ENCODE measurements at regions not wholly inside any gene's neighbourhood (a gene's known extent, or its start where the extent isn't known, plus 50 kb on each side); places are given as distances from the start of the nearest gene placed in this dataset.
A peak's percentile ranks its signal among the peaks of the same experiment; 100 is the strongest.

DNA sequence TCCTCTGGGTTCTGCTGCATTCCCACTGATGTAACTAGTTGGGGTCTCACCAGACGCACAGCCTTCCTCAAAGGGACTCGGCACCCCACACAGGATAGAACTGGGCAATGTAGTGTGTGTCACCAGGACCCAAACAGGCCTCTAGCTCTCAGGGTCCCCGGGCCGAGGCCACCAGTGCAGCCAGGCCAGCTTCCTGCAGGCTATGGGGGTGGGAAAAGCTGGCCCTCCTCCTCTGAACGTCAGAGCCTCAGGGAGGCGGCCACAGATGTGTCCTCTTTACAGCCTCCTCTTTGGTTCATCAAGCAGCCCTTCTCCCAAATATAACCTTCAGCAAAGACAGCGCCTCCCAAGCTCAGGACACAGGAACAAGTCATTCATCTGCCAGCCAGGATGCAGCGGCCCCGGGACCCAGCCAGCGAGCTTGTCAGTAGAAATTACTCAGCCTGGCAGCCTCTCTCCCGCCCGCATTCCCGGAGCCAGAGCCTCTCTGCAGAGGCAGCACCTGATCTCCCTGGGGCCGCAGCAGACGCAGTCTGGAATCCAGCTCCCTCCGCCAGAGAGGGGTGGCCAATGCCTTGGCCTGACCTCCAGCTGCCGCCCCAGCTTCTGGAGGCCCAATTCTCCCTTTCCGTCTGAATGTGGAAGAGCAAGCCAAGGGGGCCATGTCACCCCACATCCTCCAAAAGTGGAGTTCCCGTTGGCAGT lies 288.5 kb downstream of the FBXW7 start:
- DNase-seq (no peak), ATAC-seq (replicated peaks in 1 of 2) (no peak)
- no peak overlapping the region for H3K27ac Mint-ChIP-seq
- no peaks in the 10 kb centered on the region for H3K36me3 Mint-ChIP-seq (ENCODE audit: insufficient read depth in 2 of 2)
- H3K4me3 Mint-ChIP-seq, result no peak overlapping the region
- no peaks in the 10 kb centered on the region for H3K9me3 Mint-ChIP-seq
- H3K4me1 Mint-ChIP-seq (ENCODE audit: low read depth), result peaks cover 26% of the 10 kb centered on the region
- no peaks in the 10 kb centered on the region for H3K27me3 Mint-ChIP-seq (ENCODE audit: low read depth)

DNA sequence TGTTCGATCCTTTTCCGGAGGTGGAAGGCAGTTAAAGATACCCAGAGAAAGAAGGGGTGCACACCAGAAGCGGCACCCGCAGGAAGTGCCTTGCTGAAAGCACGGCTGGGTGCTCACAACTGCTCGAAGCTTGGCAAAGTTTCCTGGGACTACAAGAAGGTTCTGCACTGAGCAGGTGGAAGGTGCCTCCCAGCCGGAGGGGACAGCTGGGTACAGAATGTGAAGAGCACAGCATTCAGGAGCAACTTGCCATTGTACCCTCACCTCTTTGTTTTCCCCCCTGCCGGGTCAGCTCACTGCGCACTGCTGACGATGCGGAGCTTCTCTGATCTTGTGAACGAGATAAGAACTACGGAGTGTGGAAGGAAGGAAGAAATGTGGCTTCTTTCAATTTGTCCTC lies 289.2 kb downstream of the FBXW7 start:
- H3K4me3 Mint-ChIP-seq, result peak overlapping the region; percentile 42 to 48
- ATAC-seq (replicated peaks in 1 of 2), result peak in 1 of 2 donors; percentile 50

DNA sequence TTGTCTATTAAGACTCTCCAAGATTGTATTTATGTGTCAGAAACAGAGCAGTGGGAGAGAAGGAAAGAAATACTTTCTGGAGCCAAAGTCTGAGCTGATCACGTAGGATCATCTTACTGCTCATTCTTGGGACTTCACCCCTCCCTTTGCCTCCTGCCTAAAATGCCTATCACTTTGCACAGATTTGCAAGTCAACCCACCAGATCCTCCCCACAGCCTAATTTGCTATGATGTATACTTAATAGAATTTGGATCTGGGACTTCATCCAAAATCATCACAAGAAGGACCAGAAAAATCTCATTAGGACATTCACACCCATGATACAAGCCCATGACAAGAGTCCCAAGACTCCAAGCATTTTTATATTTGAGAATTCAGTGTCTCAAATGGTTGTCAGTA lies 290.2 kb downstream of the FBXW7 start:
- no peaks in the 10 kb centered on the region for H3K36me3 Mint-ChIP-seq (ENCODE audit: insufficient read depth in 2 of 2)
- H3K27ac Mint-ChIP-seq, result no peak overlapping the region
- peaks cover 26% of the 10 kb centered on the region for H3K4me1 Mint-ChIP-seq (ENCODE audit: low read depth)
- H3K4me3 Mint-ChIP-seq, result no peak overlapping the region
- no peaks in the 10 kb centered on the region for H3K9me3 Mint-ChIP-seq
- no peaks in the 10 kb centered on the region for H3K27me3 Mint-ChIP-seq (ENCODE audit: low read depth)
- ATAC-seq (replicated peaks in 1 of 2) (no peak), DNase-seq (no peak)

More for the DNA sequence above, 289.2 kb downstream of the FBXW7 start:
- no peak for DNase-seq
- Mint-ChIP-seq H3K27ac (no peak overlapping the region), H3K4me1 (ENCODE audit: low read depth) (peaks cover 26% of the 10 kb centered on the region), H3K36me3 (ENCODE audit: insufficient read depth in 2 of 2) (no peaks in the 10 kb centered on the region), H3K27me3 (ENCODE audit: low read depth) (no peaks in the 10 kb centered on the region), H3K9me3 (no peaks in the 10 kb centered on the region)

DNA sequence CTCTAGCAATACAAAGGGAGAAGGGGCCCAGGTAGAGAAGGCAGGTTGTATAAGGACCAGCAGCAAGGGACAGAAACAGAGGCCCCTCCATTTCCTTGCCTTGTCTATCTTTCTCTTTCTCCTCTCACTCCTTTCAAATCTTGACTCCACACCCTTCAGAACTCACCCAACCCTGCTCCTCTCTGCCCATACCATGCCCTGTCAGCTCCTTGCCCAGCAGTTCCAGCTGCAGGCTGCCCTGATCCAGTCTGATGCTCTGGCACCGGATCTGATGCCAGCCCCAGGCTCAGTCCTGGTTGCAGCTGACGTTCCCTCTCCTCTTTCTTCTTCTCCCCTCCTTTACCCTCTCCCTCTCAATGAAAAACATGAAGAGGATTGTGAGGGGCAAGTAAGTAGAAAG lies 291.2 kb downstream of the FBXW7 start:
- H3K27me3 Mint-ChIP-seq (ENCODE audit: low read depth), result no peaks in the 10 kb centered on the region
- ATAC-seq (replicated peaks in 1 of 2) (no peak), DNase-seq (no peak)
- peaks cover 26% of the 10 kb centered on the region for H3K4me1 Mint-ChIP-seq (ENCODE audit: low read depth)
- H3K27ac Mint-ChIP-seq, result no peak overlapping the region
- no peaks in the 10 kb centered on the region for H3K36me3 Mint-ChIP-seq (ENCODE audit: insufficient read depth in 2 of 2)
- H3K9me3 Mint-ChIP-seq, result no peaks in the 10 kb centered on the region
- no peak overlapping the region for H3K4me3 Mint-ChIP-seq

DNA sequence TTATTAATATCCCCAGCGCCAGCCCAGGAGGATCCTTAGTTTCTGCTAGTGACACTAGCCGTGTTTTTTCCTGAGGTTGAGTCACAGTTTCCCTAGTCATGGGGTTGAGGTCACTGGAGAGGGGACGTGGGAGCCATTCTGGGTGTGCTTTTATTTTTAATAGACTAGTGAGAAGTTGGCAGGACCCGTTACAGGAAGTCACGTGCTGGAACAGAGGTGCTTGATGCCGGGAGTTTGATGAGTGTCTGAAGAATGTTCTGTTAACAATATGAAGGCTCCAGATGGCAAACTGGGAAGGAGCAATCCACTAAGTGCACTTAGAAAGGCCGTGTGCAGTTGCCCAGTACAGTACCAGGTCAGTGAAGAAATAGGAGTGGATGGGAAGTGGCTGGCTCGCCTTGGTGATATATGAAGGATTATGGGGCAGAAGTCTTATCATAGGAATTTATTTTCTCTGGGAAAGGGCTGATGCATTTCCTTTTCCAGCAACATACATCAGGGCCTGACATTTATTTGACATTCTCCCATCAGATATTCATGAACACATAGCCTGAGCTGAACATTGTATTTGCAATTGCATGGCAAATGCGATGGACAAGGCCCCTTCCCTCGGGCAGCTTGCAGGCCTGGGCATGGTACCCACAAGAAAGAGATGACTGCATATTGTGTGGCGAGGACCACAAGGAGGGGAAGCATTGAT lies 291.8 kb downstream of the FBXW7 start:
- DNase-seq (no peak), ATAC-seq (replicated peaks in 1 of 2) (no peak)
- no peaks in the 10 kb centered on the region for H3K27me3 Mint-ChIP-seq (ENCODE audit: low read depth)
- no peaks in the 10 kb centered on the region for H3K36me3 Mint-ChIP-seq (ENCODE audit: insufficient read depth in 2 of 2)
- H3K27ac Mint-ChIP-seq, result no peak overlapping the region
- H3K4me1 Mint-ChIP-seq (ENCODE audit: low read depth), result peaks cover 26% of the 10 kb centered on the region
- no peak overlapping the region for H3K4me3 Mint-ChIP-seq
- peaks cover under 1 to 2% of the 10 kb centered on the region in 2 donors for H3K9me3 Mint-ChIP-seq

DNA sequence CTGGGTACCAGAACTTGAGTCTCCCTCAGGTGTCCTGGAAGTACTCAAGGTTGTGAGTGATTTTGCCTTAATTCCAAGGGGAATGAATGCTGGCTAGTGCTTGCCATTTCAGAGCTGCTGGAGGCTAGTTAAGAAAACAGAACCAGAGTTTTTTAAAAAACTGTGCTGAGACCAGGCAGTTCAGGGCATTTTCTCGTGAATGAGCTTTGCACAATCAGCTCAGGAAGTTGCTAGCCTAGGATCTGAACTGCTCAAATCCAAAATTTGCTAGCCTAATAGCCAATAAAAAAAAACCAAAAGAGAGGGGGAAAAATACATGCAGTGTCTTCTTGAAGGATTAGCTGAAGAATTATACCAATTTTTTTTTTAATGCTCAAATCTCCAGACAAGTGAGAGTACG lies 292.7 kb downstream of the FBXW7 start:
- peaks cover 1 to 2% of the 10 kb centered on the region in 2 donors for H3K9me3 Mint-ChIP-seq
- H3K27ac Mint-ChIP-seq, result no peak overlapping the region
- ATAC-seq (replicated peaks in 1 of 2), result no peak
- peaks cover 26% of the 10 kb centered on the region for H3K4me1 Mint-ChIP-seq (ENCODE audit: low read depth)
- no peak for DNase-seq
- no peaks in the 10 kb centered on the region for H3K36me3 Mint-ChIP-seq (ENCODE audit: insufficient read depth in 2 of 2)
- no peaks in the 10 kb centered on the region for H3K27me3 Mint-ChIP-seq (ENCODE audit: low read depth)
- no peak overlapping the region for H3K4me3 Mint-ChIP-seq

DNA sequence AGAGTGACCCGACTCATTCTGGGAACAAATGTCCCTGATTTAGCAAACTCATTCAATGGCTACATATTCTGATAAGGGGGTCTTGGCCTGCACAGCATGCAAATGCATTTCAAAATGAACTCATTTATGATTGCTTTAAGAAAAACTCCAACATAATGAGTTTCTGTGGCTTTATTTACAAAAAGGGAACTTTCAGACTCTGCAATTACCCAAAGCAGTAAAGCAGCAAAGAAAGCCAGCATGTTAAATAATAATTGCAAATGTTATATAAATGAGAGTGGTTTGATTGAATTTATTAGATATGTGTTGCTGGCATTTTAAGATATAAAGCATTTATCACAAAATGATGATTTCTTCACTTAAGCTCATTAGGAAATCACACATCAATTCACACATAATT lies 295.7 kb downstream of the FBXW7 start:
- Mint-ChIP-seq H3K4me1 (ENCODE audit: low read depth) (peaks cover 12% of the 10 kb centered on the region), H3K36me3 (ENCODE audit: insufficient read depth in 2 of 2) (no peaks in the 10 kb centered on the region), H3K4me3 (no peak overlapping the region), H3K9me3 (peaks cover 1 to 2% of the 10 kb centered on the region in 2 donors), H3K27me3 (ENCODE audit: low read depth) (no peaks in the 10 kb centered on the region), H3K27ac (no peak overlapping the region)
- no peak for DNase-seq
- no peak for ATAC-seq (replicated peaks in 1 of 2)

DNA sequence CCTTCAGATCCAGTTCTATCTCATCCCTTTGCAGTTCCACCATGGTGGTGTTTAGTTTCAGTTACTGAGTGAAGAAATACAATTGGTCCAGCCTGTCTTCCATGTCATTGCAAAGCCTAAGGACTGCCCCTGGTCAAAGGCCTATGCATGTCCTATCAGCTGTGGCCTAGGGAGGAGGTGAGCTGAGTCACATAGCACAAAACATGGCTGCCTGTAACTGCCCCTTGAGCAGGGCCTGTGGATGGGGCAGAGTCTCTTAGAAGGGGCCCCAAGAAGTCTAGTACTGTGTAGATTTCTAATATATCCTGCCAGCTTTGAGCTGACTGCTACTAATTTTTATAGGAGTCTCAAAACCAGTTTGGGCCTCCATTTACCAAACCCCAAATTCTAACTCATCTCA lies 296.7 kb downstream of the FBXW7 start:
- ATAC-seq (replicated peaks in 1 of 2) (no peak), DNase-seq (no peak)
- peaks cover 5% of the 10 kb centered on the region for H3K4me1 Mint-ChIP-seq (ENCODE audit: low read depth)
- no peak overlapping the region for H3K4me3 Mint-ChIP-seq
- H3K27me3 Mint-ChIP-seq (ENCODE audit: low read depth), result no peaks in the 10 kb centered on the region
- no peak overlapping the region for H3K27ac Mint-ChIP-seq
- peaks cover 1 to 2% of the 10 kb centered on the region in 2 donors for H3K9me3 Mint-ChIP-seq
- H3K36me3 Mint-ChIP-seq (ENCODE audit: insufficient read depth in 2 of 2), result no peaks in the 10 kb centered on the region

DNA sequence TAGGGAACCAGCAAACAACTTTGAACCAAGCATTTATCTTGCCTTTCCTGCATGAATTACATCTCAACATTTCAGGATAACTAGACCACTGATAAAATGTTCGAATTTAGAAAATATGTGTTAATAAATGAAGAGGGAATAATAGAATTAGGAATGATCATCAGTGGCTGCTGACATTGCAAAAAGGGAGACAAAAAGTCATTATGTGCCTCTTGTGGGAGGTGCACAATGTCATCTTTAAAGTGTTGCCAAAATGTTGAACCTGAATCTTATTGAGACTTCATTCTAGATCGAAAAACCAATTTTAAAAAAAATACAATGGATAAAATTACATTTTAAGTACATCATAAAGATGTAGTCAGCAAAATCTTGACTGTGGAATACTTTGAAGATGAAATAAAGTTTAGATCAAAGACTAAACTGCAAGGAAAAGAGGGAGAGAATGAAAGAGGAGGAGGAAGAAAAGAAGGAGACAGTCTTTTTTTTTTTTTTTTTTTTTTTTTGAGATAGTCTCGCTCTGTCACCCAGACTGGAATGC lies 299.3 kb downstream of the FBXW7 start:
- no peaks in the 10 kb centered on the region for H3K4me1 Mint-ChIP-seq (ENCODE audit: low read depth)
- H3K4me3 Mint-ChIP-seq, result no peak overlapping the region
- no peak overlapping the region for H3K27ac Mint-ChIP-seq
- peaks cover 1 to 2% of the 10 kb centered on the region in 2 donors for H3K9me3 Mint-ChIP-seq
- H3K36me3 Mint-ChIP-seq (ENCODE audit: insufficient read depth in 2 of 2), result no peaks in the 10 kb centered on the region
- DNase-seq (no peak), ATAC-seq (replicated peaks in 1 of 2) (no peak)
- no peaks in the 10 kb centered on the region for H3K27me3 Mint-ChIP-seq (ENCODE audit: low read depth)

DNA sequence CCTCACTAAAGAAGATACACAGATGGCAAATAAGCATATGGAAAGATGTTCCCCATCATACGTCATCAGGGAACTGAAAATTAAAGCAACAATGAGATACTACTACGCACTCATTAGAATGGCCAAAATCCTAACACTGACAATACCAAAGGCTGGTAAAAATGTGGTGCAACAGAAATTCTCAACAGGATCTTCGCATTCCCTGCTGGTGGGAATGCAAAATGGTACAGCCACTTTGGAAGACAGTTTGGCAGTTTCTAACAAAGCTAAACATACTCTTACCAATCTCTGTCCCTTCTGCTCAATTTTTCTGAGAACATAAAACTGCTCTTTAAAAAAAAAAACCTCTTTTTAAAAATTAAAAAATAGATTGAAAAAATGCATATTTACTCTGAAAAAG lies 300.2 kb downstream of the FBXW7 start:
- H3K27ac Mint-ChIP-seq, result no peak overlapping the region

DNA sequence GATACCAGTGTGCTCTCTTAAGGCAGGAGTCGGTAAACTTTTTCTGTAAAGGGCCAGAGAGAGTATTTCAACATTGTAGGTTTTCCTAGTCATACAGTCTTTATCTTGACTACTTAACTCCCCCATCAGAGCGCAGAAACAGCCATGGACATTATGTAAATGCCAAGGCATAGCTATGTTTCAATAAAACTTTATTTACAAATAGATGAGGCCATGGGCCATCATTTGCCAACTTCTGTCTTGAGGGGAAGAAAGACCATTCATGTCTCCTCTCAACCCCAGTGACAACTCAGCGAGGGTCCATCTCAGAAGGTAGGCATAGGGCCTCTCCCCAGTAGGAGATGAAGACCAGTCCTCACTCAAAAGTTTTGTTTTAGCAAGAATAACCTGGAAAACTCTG lies 301.3 kb downstream of the FBXW7 start:
- H3K27me3 Mint-ChIP-seq (ENCODE audit: low read depth), result no peaks in the 10 kb centered on the region
- H3K36me3 Mint-ChIP-seq (ENCODE audit: insufficient read depth in 2 of 2), result no peaks in the 10 kb centered on the region
- H3K4me3 Mint-ChIP-seq, result no peak overlapping the region
- DNase-seq, result no peak
- H3K27ac Mint-ChIP-seq, result no peak overlapping the region
- H3K9me3 Mint-ChIP-seq, result peaks cover 1 to 2% of the 10 kb centered on the region in 2 donors
- H3K4me1 Mint-ChIP-seq (ENCODE audit: low read depth), result no peaks in the 10 kb centered on the region
- no peak for ATAC-seq (replicated peaks in 1 of 2)

More for the DNA sequence above, 300.2 kb downstream of the FBXW7 start:
- ATAC-seq (replicated peaks in 1 of 2) (no peak), DNase-seq (no peak)
- Mint-ChIP-seq H3K9me3 (peaks cover 1 to 2% of the 10 kb centered on the region in 2 donors), H3K4me1 (ENCODE audit: low read depth) (no peaks in the 10 kb centered on the region), H3K36me3 (ENCODE audit: insufficient read depth in 2 of 2) (no peaks in the 10 kb centered on the region), H3K4me3 (no peak overlapping the region), H3K27me3 (ENCODE audit: low read depth) (no peaks in the 10 kb centered on the region)

DNA sequence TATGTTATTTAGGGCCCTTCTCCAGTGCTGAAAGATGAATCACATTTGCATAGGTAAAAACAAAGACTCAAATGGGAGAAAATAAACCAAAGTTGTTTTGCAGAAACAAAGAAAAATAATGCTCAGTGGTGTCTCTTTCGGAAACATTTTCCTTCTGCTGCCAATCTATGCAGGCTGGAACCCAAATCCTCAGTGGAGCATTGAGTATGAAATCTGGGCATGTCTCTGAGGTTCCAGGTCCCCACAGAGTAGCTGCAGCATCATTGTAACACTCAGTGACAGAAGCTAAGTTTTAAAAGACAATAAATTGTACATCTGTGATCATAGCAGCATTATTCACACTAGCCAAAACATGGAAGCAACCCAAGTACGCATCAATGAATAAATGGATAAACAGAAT lies 303.6 kb downstream of the FBXW7 start:
- Mint-ChIP-seq H3K4me3 (no peak overlapping the region), H3K27me3 (ENCODE audit: low read depth) (no peaks in the 10 kb centered on the region), H3K9me3 (no peaks in the 10 kb centered on the region), H3K27ac (no peak overlapping the region), H3K36me3 (ENCODE audit: insufficient read depth in 2 of 2) (no peaks in the 10 kb centered on the region), H3K4me1 (ENCODE audit: low read depth) (no peaks in the 10 kb centered on the region)
- DNase-seq, result no peak
- no peak for ATAC-seq (replicated peaks in 1 of 2)

DNA sequence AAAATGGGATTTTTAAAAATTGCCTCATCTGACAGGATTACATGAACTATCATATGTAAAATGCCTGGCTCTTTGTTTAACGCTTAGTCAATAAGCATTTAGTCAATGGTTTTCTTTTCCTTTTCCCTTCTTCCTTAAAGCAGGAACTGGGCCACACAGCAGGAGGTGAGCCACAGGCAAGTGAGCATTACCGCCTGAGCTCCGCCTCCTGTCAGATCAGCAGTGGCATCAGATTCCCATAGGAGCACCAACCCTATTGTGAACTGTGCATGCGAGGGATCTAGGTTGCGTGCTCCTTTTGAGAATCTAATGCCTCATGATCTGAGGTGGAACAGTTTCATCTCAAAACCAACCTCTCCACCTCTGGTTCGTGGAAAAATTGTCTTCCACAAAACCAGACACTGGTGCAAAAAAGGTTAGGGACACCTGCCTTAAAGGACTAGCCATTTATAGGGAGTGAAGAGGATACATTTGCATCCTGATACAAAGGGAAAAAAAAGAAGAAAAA lies 306.1 kb downstream of the FBXW7 start:
- Mint-ChIP-seq H3K27ac (no peak overlapping the region), H3K9me3 (no peaks in the 10 kb centered on the region)

More for the DNA sequence above, 306.1 kb downstream of the FBXW7 start:
- ATAC-seq (replicated peaks in 1 of 2) (no peak), DNase-seq (no peak)
- H3K36me3 Mint-ChIP-seq (ENCODE audit: insufficient read depth in 2 of 2), result no peaks in the 10 kb centered on the region
- no peaks in the 10 kb centered on the region for H3K27me3 Mint-ChIP-seq (ENCODE audit: low read depth)
- no peaks in the 10 kb centered on the region for H3K4me1 Mint-ChIP-seq (ENCODE audit: low read depth)
- no peak overlapping the region for H3K4me3 Mint-ChIP-seq
